Transverse colon (tissue), 4 donors: ENCODE measurements at regions not wholly inside any gene's neighbourhood (a gene's known extent, or its start where the extent isn't known, plus 50 kb on each side); places are given as distances from the start of the nearest gene placed in this dataset.

Source experiments
- CTCF ChIP-seq, 5 experiments: fragments of 200-600 bp in 3 of 5; fragments of 450-650 bp in 2 of 5; sonication (generic) in 3 of 5; IDR thresholded peaks; 1 replicate in 2 of 5; 2 replicates in 3 of 5; pipeline ENCODE4 v1.5.1; 2016 to 2017; ENCODE audit warnings: antibody characterized with exemption in 5 of 5, inconsistent platforms in 3 of 5, mild to moderate bottlenecking in 2 of 5, moderate library complexity in 1 of 5
- EP300 ChIP-seq: sonication (generic); formaldehyde crosslinking; IDR thresholded peaks from one replicate; pipeline ENCODE4 v1.6.1; 2017; ENCODE audit warnings: antibody characterized with exemption, low read depth
- POLR2A ChIP-seq: fragments of 450-650 bp; IDR thresholded peaks from one replicate; pipeline ENCODE4 v1.6.1; 2016; ENCODE audit warnings: antibody characterized with exemption, mild to moderate bottlenecking, moderate library complexity
- POLR2AphosphoS5 ChIP-seq, 3 donors: sonication (generic); formaldehyde crosslinking; IDR thresholded peaks; one replicate each; pipeline ENCODE4 v1.6.1; 2016; ENCODE audit warnings: antibody characterized with exemption in 3 of 3

DNA sequence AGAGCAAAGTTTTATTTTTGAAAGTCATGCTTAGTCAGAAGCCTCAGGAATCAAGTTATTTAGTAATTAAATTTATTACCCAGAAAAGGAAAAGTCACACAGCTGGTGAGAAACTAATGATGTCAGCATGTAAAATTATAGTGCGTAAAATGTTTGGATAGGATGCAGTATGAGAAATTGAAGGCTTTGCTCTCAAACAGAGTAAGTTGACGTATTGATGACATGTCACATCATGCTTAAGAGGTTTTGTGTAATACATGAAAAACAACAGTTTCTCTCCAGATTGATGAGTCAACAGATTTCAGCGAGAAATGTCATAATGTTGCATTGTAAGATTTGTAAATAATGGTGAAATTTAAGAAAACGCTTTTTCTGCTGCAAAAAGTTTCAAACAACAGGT, 769.8 kb downstream of the METTL15 start:
- TF ChIP-seq POLR2AphosphoS5 (IDR thresholded peaks at IDR 0.05), result no peak
- no peak for TF ChIP-seq CTCF (IDR thresholded peaks at IDR 0.05)
- TF ChIP-seq POLR2A, result no peak
- TF ChIP-seq EP300, result no peak
